Epithelial cell of prostate (primary cell): ENCODE measurements at regions not wholly inside any gene's neighbourhood (a gene's known extent, or its start where the extent isn't known, plus 50 kb on each side); places are given as distances from the start of the nearest gene placed in this dataset.
A peak's percentile ranks its signal among the peaks of the same experiment; 100 is the strongest.

Experiments used
- DNase-seq: peaks from one replicate; pipeline ENCODE4 v3.0.0-alpha.2; 2011; ENCODE audit warnings: low read depth, low spot score
- H3K27ac ChIP-seq: fragments of 450-650 bp; 2 replicates; pipeline ENCODE4 v1.5.1; 2017; ENCODE audit warnings: mild to moderate bottlenecking

GRCh38 chr14:85425507-85425906 lies 104.4 kb upstream of the FLRT2 start:
- H3K27ac ChIP-seq: no peak overlapping the region
- no peak for DNase-seq

DNA sequence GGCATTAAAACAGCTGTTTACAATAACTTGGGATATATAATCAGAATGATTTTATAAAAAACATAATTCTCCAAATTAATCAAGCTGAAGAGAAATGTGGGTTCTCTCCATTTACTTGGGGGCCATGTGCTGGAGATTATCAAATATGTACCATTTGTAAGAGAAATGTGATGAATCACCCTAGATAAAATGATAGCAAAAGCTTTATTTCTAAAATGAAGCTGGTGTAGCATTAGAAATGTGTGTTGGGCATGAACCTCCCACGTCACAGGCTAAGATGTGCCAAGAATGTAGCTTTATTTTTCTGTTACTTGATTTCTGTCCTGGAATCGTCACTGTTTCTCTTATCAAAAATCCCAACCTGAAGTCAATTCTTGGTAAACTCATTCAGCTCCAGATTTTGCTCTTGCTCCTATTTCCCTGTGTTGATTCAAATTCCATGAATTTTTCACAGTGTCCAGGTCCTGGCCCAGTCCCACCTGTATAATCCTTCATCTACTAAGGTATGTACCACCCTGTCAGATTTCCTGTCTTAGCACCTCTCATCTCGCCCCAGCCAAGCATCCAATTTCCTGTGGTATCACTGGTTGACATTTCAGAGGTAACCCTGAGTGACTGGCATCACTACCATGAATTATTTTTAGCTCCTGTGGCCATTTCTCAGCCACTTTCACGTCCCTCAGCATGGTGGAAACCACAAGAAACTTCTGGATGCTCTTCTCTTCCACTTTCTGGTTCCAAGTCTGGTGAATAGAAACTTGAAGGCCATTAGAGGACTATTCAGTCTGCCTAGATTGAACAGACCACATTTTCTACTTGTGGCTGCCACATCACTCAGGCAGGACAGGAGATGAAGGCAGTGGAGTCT lies 103.6 kb upstream of the FLRT2 start:
- no peak overlapping the region for H3K27ac ChIP-seq
- no peak for DNase-seq

DNA sequence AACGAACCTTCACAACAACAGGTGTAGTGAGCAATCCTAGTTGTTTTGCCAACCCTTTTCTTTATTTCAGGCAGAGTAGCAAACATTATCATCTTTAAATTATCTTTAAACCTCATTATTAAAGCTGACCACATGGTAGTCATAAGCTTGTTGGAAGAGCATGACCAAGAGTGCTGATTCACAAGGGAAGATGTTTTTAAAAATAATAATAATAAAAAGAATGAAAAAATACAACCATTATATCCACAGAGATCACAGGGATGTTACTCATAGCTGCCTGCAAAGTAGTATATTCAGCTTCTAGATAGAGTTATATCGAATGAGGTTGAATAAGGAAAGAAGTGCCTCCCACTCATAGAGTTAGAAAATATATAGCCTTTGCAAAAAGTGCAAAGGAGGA lies 101.0 kb upstream of the FLRT2 start:
- H3K27ac ChIP-seq: no peak overlapping the region
- no peak for DNase-seq

DNA sequence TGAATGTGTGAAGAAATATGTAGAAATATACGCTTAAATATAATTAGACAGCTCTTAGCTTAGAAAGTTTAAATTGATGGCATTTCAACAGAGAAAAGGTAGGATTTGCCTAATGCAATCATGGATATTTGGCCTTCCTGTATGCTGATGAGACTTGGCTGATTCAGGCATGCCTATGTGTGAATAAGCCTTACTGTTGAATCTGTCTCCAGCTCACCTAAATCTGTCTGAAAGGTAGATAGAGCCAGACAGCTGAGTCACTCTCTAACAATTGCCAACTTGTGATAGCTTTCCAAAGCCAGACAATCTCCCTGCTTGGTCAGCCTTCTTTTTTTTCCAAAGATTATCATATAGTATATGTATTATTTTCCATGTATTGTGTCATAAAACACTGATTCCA lies 92.8 kb upstream of the FLRT2 start:
- peak overlapping the region; percentile 92 for H3K27ac ChIP-seq
- DNase-seq: peak; percentile 95

- no peak for DNase-seq
- peak overlapping the region; percentile 92 for H3K27ac ChIP-seq
Observed at GRCh38 chr14:85438001-85438400, 91.9 kb upstream of the FLRT2 start.

DNA sequence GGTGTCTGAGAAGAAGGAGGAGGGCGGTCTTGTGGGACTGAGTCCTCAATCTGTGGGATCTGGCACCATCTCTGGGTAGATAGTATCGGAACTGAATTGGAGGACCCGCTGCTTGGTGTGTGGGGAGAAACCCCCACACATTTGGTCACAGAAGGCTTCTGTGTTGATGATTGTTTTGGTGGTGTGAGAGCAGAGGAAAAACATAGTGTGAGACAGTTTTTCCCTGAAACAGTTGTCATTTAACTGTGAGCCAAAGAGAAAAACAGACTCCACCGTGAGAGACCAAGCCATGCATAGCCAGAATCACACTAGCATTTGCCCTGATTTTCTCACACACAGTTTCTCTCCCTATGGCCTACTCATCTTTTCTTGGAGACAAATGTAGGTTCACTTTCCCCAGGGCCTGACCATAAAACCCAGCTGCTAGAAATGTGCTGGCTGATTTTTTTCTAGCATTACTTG lies 91.4 kb upstream of the FLRT2 start:
- no peak for DNase-seq
- H3K27ac ChIP-seq: peak overlapping the region; percentile 92

DNA sequence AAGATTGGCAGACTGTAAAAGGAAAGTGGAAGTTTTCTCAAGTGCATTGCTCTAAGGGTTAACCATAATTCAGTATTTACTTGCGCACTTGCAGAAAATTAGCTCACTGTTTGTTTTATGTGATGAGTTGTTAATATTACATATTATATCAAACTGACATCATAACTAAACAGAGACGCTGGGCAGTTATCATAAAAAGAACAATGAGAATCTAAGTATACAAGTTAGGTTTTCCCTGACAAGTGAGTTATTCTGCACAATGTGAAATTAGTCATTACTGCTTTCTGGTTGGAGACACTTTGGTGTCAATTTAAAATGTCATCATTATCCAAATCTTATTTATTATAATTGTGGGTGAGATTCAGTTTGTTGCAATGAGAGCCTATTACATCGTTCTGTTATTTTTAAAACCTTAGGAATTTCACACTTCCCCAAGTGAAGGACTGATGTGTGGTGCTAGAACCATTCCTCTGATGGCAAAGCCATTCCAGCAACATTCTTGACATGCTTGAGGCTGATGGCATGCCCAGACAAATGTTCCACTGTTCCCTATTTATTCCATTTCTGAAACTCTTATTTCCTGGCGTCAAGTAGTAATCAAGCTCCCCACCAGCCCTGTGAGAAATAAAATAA lies 90.1 kb upstream of the FLRT2 start:
- no peak for DNase-seq
- peak overlapping the region; percentile 92 for H3K27ac ChIP-seq

- H3K27ac ChIP-seq: peak overlapping the region; percentile 92
Observed at GRCh38 chr14:85441909-85442643, 87.9 kb upstream of the FLRT2 start.

GRCh38 chr14:85442996-85443395 lies 86.9 kb upstream of the FLRT2 start:
- DNase-seq: no peak

More at GRCh38 chr14:85441909-85442643, 87.9 kb upstream of the FLRT2 start:
- DNase-seq: no peak

GRCh38 chr14:85444635-85445034 lies 85.3 kb upstream of the FLRT2 start:
- DNase-seq: no peak
- peak overlapping the region; percentile 92 for H3K27ac ChIP-seq

More at GRCh38 chr14:85442996-85443395, 86.9 kb upstream of the FLRT2 start:
- H3K27ac ChIP-seq: peak overlapping the region; percentile 92

DNA sequence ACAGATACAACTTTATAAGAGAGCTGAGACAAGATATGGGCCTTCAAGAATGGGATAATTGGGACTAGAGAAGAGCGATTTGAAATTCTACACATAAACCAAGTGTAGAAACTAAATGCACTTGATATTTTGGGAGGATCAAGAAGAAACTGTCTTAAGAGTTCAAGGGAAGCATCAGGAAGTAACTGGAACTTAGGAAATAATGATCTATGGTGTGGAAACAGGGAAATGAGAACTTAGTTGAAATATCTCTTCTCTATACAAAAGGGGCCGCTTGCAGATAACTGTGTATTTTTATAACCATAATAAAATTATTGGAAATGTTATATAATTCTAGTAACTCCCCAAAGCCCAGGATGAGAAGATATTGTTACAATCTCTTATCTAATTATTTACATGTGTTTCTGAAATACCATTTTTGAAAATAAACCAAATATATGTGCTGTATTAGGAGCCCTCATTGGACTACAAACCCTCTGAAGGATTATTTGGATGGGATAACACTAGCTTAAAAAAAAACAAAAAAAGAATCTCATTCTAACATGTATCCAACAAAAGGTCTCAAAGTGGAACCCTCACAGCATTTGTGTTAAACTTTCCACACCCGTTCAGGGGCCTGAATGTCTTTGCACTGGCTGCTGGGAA lies 84.7 kb upstream of the FLRT2 start:
- no peak overlapping the region for H3K27ac ChIP-seq
- DNase-seq: no peak

DNA sequence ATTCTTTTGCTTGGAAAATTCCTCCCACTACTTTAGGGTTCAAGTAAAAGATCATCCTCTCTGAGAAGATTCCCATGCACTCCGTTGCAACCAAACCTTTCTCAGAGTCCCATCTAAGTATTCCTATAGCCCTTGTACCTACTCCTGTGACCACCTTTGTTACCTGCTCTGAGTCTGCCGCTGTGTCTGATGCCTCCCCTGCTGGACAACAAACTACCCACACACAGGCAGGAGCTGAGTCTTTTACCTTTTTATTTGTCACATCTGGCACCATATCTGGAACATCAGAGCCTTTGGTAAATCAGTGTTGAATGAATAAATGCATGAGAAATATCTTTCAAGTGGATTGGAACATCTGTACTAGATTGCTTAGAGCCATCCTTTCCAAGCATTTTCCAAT lies 82.1 kb upstream of the FLRT2 start:
- DNase-seq: no peak

DNA sequence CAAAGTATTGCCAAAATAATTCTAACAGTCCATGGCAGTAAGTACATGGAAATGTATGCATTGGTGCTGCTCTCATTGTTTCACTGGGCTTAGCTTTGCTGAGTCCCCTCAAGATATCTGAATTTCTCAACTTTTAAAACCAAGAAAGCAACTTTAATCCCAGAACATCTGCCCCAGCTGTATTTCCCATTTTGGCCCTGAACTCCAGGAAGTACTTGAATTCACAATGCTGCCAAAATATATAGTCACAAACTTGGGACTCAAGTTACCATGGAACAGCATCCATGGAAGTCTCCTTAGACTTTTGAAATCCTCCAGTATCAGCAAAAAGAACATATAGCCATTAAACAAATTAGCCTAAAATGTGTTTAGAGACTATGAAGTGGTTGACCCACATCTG lies 78.5 kb upstream of the FLRT2 start:
- DNase-seq: no peak
- no peak overlapping the region for H3K27ac ChIP-seq

More for the DNA sequence above, 82.1 kb upstream of the FLRT2 start:
- no peak overlapping the region for H3K27ac ChIP-seq

GRCh38 chr14:85453401-85454225 lies 76.3 kb upstream of the FLRT2 start:
- H3K27ac ChIP-seq: no peak overlapping the region
- no peak for DNase-seq

DNA sequence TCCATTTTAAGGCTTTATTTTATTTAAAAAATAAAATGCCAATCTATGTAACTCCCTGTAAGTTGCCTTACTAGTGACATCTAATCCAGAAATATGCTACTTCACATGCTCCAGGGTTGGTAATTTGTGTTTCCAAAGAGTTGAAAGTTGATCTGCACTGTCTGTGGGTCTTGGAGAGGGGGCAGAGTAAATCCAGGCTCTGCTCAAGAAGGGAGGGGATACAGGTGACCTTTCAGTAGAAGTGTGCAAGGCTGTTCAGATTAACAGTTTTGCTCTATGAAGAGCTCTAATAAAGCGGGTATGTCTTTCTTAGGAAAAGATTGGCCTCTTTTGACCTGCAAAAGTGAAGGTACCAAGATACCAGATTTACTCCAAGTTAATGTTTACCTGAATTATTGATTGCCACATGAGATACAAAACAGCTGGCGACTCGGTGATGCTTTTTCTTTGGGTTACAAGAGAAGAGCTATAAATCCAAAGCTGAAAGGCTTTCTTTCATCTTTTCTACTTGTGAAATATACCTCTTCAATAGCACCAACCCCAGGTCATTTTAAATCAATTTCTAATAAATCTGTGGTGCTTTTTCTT lies 75.6 kb upstream of the FLRT2 start:
- H3K27ac ChIP-seq: no peak overlapping the region
- no peak for DNase-seq

DNA sequence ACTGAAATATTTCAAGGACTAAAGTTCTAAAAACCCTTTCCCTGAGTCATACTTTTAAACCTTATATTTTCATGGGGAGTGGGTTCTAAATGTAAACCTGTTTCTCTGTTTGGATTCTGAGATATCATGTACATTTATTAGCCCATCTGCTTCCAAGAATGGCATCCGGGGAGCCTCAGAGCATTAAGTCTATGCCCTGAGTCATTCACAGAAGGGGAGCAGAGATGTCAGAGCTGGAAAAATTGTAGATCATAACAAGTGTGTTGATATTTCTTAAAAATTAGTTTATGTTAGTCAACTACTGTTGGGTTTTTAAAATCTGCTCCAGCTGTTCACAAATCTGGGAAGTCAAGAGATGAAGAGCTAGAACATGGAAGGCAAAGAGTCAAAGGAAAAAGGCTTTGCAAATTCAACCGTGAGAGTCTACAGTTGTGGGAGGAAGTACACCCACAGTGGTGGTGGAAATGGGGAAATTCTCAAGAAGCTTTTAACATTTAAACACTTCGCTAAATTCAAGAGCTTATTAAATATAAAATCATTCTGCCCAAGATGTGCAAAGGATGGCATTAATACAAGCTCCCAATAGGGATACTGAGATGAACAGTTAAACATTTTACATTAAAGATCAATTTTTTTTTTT lies 70.5 kb upstream of the FLRT2 start:
- H3K27ac ChIP-seq: no peak overlapping the region
- no peak for DNase-seq

DNA sequence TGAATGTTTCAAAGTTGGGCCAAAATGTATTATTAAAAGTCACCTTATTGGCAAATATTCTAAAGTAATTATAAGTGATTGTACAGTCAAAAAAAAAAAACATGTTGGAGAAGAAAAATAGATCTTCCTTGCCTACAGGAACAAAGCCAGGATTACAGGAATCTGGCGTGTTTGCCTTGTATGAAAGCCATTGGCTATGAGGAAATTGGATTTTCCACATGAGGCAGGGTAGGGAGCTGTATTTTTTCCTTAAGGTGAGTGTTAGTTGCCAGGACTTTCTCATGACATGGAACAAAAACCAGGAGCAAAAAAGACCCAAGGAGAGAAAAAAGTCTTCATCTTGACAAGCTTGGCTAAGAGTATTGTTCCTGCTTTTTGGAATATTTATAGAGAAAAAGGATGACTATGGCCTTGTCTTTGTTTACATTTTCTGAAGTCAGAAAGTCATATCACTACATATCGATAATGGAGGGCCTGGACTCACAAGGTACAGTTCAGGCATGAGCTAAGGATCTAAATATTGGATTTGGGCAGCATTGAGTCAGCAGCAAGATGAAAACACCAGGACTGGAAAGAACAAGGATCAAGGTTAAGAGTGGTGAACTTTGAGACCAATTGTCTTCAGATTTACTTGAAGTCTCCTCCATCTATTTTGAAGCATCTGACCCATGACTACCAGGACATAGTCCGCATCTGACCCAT lies 68.4 kb upstream of the FLRT2 start:
- no peak for DNase-seq
- no peak overlapping the region for H3K27ac ChIP-seq

DNA sequence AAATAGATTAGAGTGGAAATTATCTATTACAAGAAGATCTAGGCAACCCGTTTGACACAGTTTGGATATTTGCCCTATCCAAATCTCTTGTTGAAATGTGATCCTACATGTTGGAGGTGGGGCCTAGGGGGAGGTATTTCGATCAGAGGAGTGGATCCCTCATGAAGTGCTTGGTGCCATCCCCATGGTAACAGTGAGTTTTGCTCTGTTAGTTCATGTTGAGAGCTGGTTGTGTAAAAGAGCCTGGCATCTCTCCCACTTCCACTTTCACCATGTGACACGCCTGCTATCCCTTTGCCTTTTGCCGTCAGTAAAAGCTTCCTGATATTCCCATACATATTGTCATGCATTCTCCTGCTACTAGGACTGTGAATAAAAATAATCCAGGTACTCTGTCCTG lies 66.4 kb upstream of the FLRT2 start:
- H3K27ac ChIP-seq: no peak overlapping the region
- no peak for DNase-seq
